BE2C (cell line): ENCODE measurements at regions not wholly inside any gene's neighbourhood (a gene's known extent, or its start where the extent isn't known, plus 50 kb on each side); places are given as distances from the start of the nearest gene placed in this dataset.

ENCODE experiments used
- DNase-seq: peaks from one replicate; pipeline ENCODE4 v3.0.0-alpha.2; 2020
- H3K27me3 ChIP-seq: fragments of 250-450 bp; sonication (Bioruptor Pico); 2 replicates; pipeline ENCODE4 v1.5.1; 2020; ENCODE audit warnings: mild to moderate bottlenecking
- H3K36me3 ChIP-seq: fragments of 250-450 bp; sonication (Bioruptor Pico); 2 replicates; pipeline ENCODE4 v1.5.1; 2020; ENCODE audit warnings: mild to moderate bottlenecking
- H3K4me1 ChIP-seq: fragments of 250-450 bp; sonication (Bioruptor Pico); 2 replicates; pipeline ENCODE4 v1.5.1; 2020
- H3K4me3 ChIP-seq: 2 replicates; pipeline ENCODE4 v1.5.1; 2011; ENCODE audit warnings: low read depth, low read length
- H3K9me3 ChIP-seq: fragments of 250-450 bp; sonication (Bioruptor Pico); 2 replicates; pipeline ENCODE4 v1.5.1; 2020
- CTCF ChIP-seq: IDR thresholded peaks from 2 replicates; pipeline ENCODE4 v1.5.1; 2012; ENCODE audit warnings: mild to moderate bottlenecking, low read depth, low read length

- DNase-seq: no peak
- TF ChIP-seq CTCF: no peak
- H3K36me3 ChIP-seq: no peaks in the 10 kb centered on the region
- no peaks in the 10 kb centered on the region for H3K4me1 ChIP-seq
- no peaks in the 10 kb centered on the region for H3K27me3 ChIP-seq
- H3K9me3 ChIP-seq: no peaks in the 10 kb centered on the region
- H3K4me3 ChIP-seq: no peak overlapping the region
Observed at GRCh38 chr5:2130361-2130760, 247.6 kb upstream of the IRX4 start.

GRCh38 chr5:2129568-2130272 is 247.0 kb upstream of the IRX4 start:
- no peak for DNase-seq
- Histone ChIP-seq H3K36me3 (no peaks in the 10 kb centered on the region), H3K9me3 (no peaks in the 10 kb centered on the region), H3K27me3 (no peaks in the 10 kb centered on the region), H3K4me1 (no peaks in the 10 kb centered on the region), H3K4me3 (no peak overlapping the region)
- no peak for TF ChIP-seq CTCF

- no peak for DNase-seq
- no peaks in the 10 kb centered on the region; the same call in 1 of the 2 replicates for H3K9me3 ChIP-seq
- H3K4me3 ChIP-seq: no peak overlapping the region
- H3K4me1 ChIP-seq: no peaks in the 10 kb centered on the region
- no peaks in the 10 kb centered on the region for H3K36me3 ChIP-seq
- TF ChIP-seq CTCF: no peak
- H3K27me3 ChIP-seq: no peaks in the 10 kb centered on the region
Observed at GRCh38 chr5:2128686-2129355, 246.1 kb upstream of the IRX4 start.

- H3K36me3 ChIP-seq: no peaks in the 10 kb centered on the region
- no peaks in the 10 kb centered on the region for H3K4me1 ChIP-seq
- no peak overlapping the region for H3K4me3 ChIP-seq
- H3K27me3 ChIP-seq: no peaks in the 10 kb centered on the region
- no peak for TF ChIP-seq CTCF
- no peaks in the 10 kb centered on the region; the same call in 1 of the 2 replicates for H3K9me3 ChIP-seq
- no peak for DNase-seq
Observed at GRCh38 chr5:2126512-2126911, 243.8 kb upstream of the IRX4 start.

- H3K27me3 ChIP-seq: no peaks in the 10 kb centered on the region
- DNase-seq: no peak
Observed at GRCh38 chr5:2125901-2126265, 243.2 kb upstream of the IRX4 start.

More at GRCh38 chr5:2125901-2126265, 243.2 kb upstream of the IRX4 start:
- no peaks in the 10 kb centered on the region for H3K4me1 ChIP-seq
- H3K9me3 ChIP-seq: no peaks in the 10 kb centered on the region; the same call in 1 of the 2 replicates
- no peaks in the 10 kb centered on the region for H3K36me3 ChIP-seq
- no peak for TF ChIP-seq CTCF
- H3K4me3 ChIP-seq: no peak overlapping the region
